ENCODE measurements at regions not wholly inside any gene's neighbourhood (a gene's known extent, or its start where the extent isn't known, plus 50 kb on each side); places are given as distances from the start of the nearest gene placed in this dataset.
"Not testable (repeated sequence)": the region's sequence is repeated elsewhere in the genome, so short reads cannot be mapped to it uniquely, and the experiment has no call there.

GRCh38 chr6:102749210-102749971 lies 1355.9 kb downstream of the GRIK2 start:
- no peak for DNase-seq (ENCODE audit: low read depth)
- TF ChIP-seq CTCF (IDR thresholded peaks at IDR 0.05; ENCODE audit: insufficient read depth, low read depth, low read length, missing control alignments) = no peak
- H3K4me3 ChIP-seq (ENCODE audit: low read depth, low read length) = no peak overlapping the region

GRCh38 chr6:102746941-102747340 lies 1353.4 kb downstream of the GRIK2 start:
- no peak for TF ChIP-seq CTCF (IDR thresholded peaks at IDR 0.05; ENCODE audit: insufficient read depth, low read depth, low read length, missing control alignments)
- no peak overlapping the region for H3K4me3 ChIP-seq (ENCODE audit: low read depth, low read length)
- no peak for DNase-seq (ENCODE audit: low read depth)

- DNase-seq (ENCODE audit: low read depth) = no peak
- no peak overlapping the region for H3K4me3 ChIP-seq (ENCODE audit: low read depth, low read length)
- no peak for TF ChIP-seq CTCF (IDR thresholded peaks at IDR 0.05; ENCODE audit: insufficient read depth, low read depth, low read length, missing control alignments)
These were observed 1349.3 kb downstream of the GRIK2 start for GRCh38 chr6:102742754-102743356.

- no peak for DNase-seq (ENCODE audit: low read depth)
- no peak overlapping the region for H3K4me3 ChIP-seq (ENCODE audit: low read depth, low read length)
- TF ChIP-seq CTCF (IDR thresholded peaks at IDR 0.05; ENCODE audit: insufficient read depth, low read depth, low read length, missing control alignments) = no peak
These were observed 1348.5 kb downstream of the GRIK2 start for GRCh38 chr6:102742028-102742427.

- no peak overlapping the region for H3K4me3 ChIP-seq (ENCODE audit: low read depth, low read length)
- DNase-seq (ENCODE audit: low read depth) = no peak
- no peak for TF ChIP-seq CTCF (IDR thresholded peaks at IDR 0.05; ENCODE audit: insufficient read depth, low read depth, low read length, missing control alignments)
These were observed 1343.4 kb downstream of the GRIK2 start for GRCh38 chr6:102736941-102737368.

GRCh38 chr6:102732898-102733297 lies 1339.4 kb downstream of the GRIK2 start:
- DNase-seq (ENCODE audit: low read depth) = no peak
- no peak for TF ChIP-seq CTCF (IDR thresholded peaks at IDR 0.05; ENCODE audit: insufficient read depth, low read depth, low read length, missing control alignments)
- no peak overlapping the region for H3K4me3 ChIP-seq (ENCODE audit: low read depth, low read length)

GRCh38 chr6:102722086-102722485 lies 1328.6 kb downstream of the GRIK2 start:
- H3K4me3 ChIP-seq (ENCODE audit: low read depth, low read length); DNase-seq (ENCODE audit: low read depth): not testable (repeated sequence)
